ENCODE measurements at regions not wholly inside any gene's neighbourhood (a gene's known extent, or its start where the extent isn't known, plus 50 kb on each side); places are given as distances from the start of the nearest gene placed in this dataset.

- H3K79me1 ChIP-seq (ENCODE audit: low read depth in 1 of 2, low read length in 2 of 2) = no peaks in the 10 kb centered on the region
- peak overlapping the region; percentile 15 for H4K91ac ChIP-seq (ENCODE audit: insufficient read depth, low read depth, low read length)
- H3K36me3 ChIP-seq (ENCODE audit: control insufficient read depth, insufficient read depth, low read length) = no peaks in the 10 kb centered on the region
- H4K20me1 ChIP-seq (ENCODE audit: insufficient read depth, low read length) = no peaks in the 10 kb centered on the region
- H2BK5ac ChIP-seq (ENCODE audit: low read depth, low read length, poor library complexity, severe bottlenecking) = peak overlapping the region; percentile 78
- H2BK15ac ChIP-seq (ENCODE audit: low read depth, low read length) = peak overlapping the region; percentile 5; the same call in 2 of the 3 replicates
- H4K8ac ChIP-seq (ENCODE audit: low read depth in 2 of 2, low read length in 2 of 2) = peak overlapping the region in 1 of 2 experiments; percentile 16; a peak in 2 of 4 replicates
- H3K56ac ChIP-seq (ENCODE audit: extremely low read depth, insufficient read depth, low read length) = no peak overlapping the region
- H3K4ac ChIP-seq (ENCODE audit: low read depth, low read length) = peak overlapping the region; percentile 35; the same call in 1 of the 2 replicates
- WGBS, 2 experiments (ENCODE audit: extremely low coverage in 2 of 2, insufficient read length in 1 of 2) = no CpG with 5 or more reads among the region's 2 CpGs
- H4K5ac ChIP-seq (ENCODE audit: low read depth, low read length) = peak overlapping the region; percentile 75
- peak; percentile 91 for DNase-seq
- H3K9me3 ChIP-seq (ENCODE audit: control insufficient read depth, insufficient read depth, low read length) = no peaks in the 10 kb centered on the region
- no TSS peak for BruUV-seq (replicated peaks)
- ChIA-PET POLR2A (ENCODE audit: unreplicated experiment) (interaction anchor here (1.3 kb wide), 1 partner anchor 14 kb away, joined by 3 read pairs; no protein-coding TSS in a partner anchor), CTCF (interaction anchor here (0.9 kb wide), 1 partner anchor 51 kb away, joined by 3 read pairs; no protein-coding TSS in a partner anchor)
- peaks cover 5% of the 10 kb centered on the region; the same call in 1 of the 2 replicates for H3K9me1 ChIP-seq (ENCODE audit: insufficient read depth, low read length)
- H3K9ac ChIP-seq (ENCODE audit: low read depth, low read length) = no peak overlapping the region
- intact Hi-C loops (cut with micrococcal nuclease) (no loop called here), dilution Hi-C loops (cut with HindIII; ENCODE audit: low sequenced_read_pairs, unreplicated experiment) (no loop called here), in situ Hi-C loops (cut with MboI; ENCODE audit: low sequenced_read_pairs) (no loop called here)
- no peak overlapping the region for H2AK9ac ChIP-seq (replicated peaks; ENCODE audit: low read depth, low read length, poor library complexity)
- peak; percentile 66 for ATAC-seq (ENCODE audit: low read depth)
- H3K14ac ChIP-seq (replicated peaks; ENCODE audit: low read depth, low read length) = peak overlapping the region; percentile 5; the same call in 1 of the 2 replicates
- H2AK5ac ChIP-seq (ENCODE audit: low read depth, low read length) = peak overlapping the region; percentile 25; the same call in 1 of the 2 replicates
- no peaks in the 10 kb centered on the region for H3K27me3 ChIP-seq (ENCODE audit: control insufficient read depth, insufficient read depth, low read length)
- peak overlapping the region; percentile 8 for H2AFZ ChIP-seq (replicated peaks; ENCODE audit: low read length, poor library complexity)
- no peak overlapping the region for H3K4me3 ChIP-seq (ENCODE audit: insufficient read depth, low read depth, low read length)
- H3K4me1 ChIP-seq (ENCODE audit: control insufficient read depth, insufficient read depth, low read length) = peaks cover 6% of the 10 kb centered on the region
- H3K27ac ChIP-seq (ENCODE audit: insufficient read depth, low read length) = peak overlapping the region; percentile 39; the same call in 1 of the 2 replicates
- peak overlapping the region; percentile 58; the same call in 1 of the 2 replicates for H2BK20ac ChIP-seq (ENCODE audit: low read depth, low read length)
- peak overlapping the region; percentile 89 for H3K18ac ChIP-seq (ENCODE audit: low read depth, low read length)
- H2BK120ac ChIP-seq (ENCODE audit: low read depth, low read length) = peak overlapping the region; percentile 30
- peak overlapping the region; percentile 15 for H3K23ac ChIP-seq (ENCODE audit: low read depth, low read length)
- TF ChIP-seq CTCF (conservative IDR thresholded peaks at IDR 0.05; ENCODE audit: low read depth, low read length) (0 out of 2 replicates have a peak, but pooled peaks have one; percentile 1), MAFK (IDR thresholded peaks at IDR 0.05; ENCODE audit: low read depth, low read length) (0 out of 2 replicates have a peak, but pooled peaks have one; percentile 13), POLR2A (IDR thresholded peaks at IDR 0.05; ENCODE audit: low read depth, low read length) (no peak)
- no peak overlapping the region; the same call in 1 of the 2 replicates for H3K4me2 ChIP-seq (ENCODE audit: low read depth, low read length)
Observed at GRCh38 chr6:132147530-132148011, 196.4 kb upstream of the CCN2 start.

All from IMR-90 (cell line).